GM19099 (cell line): ENCODE measurements at regions not wholly inside any gene's neighbourhood (a gene's known extent, or its start where the extent isn't known, plus 50 kb on each side); places are given as distances from the start of the nearest gene placed in this dataset.

Experiments used
- POLR2A ChIP-seq: IDR thresholded peaks from 3 replicates; pipeline ENCODE4 v1.6.1; 2011; ENCODE audit warnings: low read depth; ENCODE audit not compliant: insufficient read length; ENCODE audit errors: extremely low read depth

- no peak for TF ChIP-seq POLR2A
These were observed 343.0 kb downstream of the CD83 start for GRCh38 chr6:14460556-14460955.

DNA sequence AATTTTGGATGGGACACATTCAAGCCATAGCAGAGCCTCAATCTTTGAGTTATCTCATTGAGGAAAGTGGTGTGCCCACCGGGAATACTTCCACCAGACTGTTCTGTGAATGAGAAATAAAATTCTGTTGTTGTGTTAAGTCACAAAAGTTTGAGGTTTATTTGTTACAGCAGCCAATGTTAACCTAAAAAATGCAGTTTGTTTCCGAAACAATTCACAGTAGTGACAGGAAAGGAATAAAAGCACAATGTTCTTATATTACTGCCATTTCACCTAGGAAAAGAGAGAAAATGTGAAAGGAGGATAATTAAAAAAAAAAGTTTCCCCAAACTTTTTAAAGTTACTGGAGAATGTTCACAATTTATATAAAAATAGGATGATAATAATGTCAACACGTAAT, 344.6 kb downstream of the CD83 start:
- TF ChIP-seq POLR2A = no peak

DNA sequence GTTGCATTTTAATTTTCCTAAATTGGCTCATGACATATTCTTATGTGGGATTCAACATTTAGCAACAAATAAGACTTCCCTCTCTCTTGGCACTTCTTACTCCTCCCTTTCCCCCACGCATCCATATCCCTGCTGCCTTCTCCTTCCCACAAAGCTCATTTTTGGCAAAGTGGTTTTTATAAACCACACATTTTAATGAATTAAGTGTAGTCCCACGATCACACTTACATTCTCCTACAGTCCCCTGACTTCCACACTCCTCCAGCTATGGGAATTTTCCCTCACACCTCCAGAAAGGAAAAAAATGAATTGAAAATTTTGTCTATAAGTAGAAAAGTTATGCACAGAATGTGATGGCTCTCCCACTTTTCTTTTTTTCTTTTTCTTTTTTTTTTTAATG, 345.0 kb downstream of the CD83 start:
- TF ChIP-seq POLR2A = no peak

- TF ChIP-seq POLR2A = no peak
These were observed 345.5 kb downstream of the CD83 start for GRCh38 chr6:14463110-14463509.

DNA sequence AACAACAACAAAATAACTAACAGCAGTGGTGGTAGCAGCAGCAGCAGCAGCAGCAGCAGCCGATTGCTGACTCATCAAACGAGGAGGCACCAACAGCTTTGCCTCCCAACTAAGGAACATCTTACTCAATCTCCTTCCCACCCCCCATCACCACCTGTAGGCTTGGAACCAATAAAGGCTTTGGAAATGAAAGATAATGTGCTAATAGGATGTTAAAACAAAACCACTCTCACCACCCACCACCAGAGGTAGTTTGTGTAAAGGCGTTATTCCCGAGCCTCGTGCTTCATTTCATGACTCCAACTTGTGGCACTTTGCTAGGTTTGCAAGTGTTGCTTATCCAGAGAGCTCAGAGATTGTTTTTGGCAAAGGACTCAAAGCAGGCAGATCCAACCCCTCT, 346.5 kb downstream of the CD83 start:
- TF ChIP-seq POLR2A = no peak

- TF ChIP-seq POLR2A = no peak
These were observed 347.1 kb downstream of the CD83 start for GRCh38 chr6:14464716-14465115.

DNA sequence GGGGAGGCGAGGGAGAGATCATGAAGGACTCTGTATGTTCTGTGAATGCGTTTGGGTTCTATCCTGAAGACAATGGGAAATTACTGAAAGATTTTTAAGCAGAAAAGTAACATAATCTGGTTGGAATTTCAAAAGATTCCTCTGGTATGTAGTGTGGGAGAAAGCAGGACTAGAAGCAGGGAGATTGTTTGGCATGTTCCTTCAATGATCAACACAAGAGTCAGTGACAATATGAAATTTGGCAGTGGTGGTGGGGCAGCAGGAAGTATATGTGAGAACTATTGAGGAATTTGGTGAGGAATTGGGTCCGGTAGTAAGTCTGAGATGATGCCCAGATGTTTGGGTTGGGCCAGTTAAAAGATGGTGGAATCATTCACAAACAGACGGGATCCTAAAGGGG, 348.7 kb downstream of the CD83 start:
- TF ChIP-seq POLR2A = no peak

DNA sequence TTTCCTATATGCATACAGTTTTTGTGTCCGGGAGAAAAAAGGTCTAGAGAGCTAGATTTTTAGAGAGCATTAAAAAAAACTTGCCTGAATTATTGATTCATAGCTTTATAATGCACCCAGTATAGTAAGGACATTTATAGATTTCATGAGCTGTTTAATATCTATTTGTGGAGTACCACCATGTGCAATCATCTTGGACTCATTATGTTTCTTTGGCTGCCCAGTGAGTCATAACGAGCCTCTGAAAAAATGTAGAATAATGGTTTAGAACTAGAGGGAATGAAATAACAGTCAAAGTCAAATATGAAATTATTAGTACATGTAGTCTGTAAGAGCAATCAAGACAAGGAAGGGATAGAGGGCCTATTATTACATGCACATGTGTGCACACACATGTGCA, 350.0 kb downstream of the CD83 start:
- no peak for TF ChIP-seq POLR2A

- TF ChIP-seq POLR2A = no peak
These were observed 351.2 kb downstream of the CD83 start for GRCh38 chr6:14468647-14469321.

GRCh38 chr6:14470101-14470500, 352.5 kb downstream of the CD83 start:
- TF ChIP-seq POLR2A = no peak

DNA sequence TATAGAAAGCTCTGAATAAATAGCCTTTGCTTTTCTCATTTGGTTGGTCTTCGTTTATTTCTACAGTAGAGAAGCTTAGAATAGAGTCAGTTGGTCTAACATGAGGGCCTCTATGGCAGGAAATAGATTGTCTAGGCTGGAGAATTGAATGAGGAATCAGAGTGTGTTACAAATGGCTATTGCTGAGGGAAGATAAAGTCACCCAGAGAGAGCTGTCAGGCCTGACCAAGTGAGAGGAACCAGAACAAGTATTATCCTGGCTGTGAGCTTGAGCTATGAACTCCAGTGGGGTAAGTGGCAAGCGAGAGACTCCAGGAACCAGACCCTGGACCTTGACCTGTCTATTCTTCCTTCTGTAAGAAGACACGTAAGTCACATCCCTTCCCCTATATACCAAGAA, 353.1 kb downstream of the CD83 start:
- no peak for TF ChIP-seq POLR2A

DNA sequence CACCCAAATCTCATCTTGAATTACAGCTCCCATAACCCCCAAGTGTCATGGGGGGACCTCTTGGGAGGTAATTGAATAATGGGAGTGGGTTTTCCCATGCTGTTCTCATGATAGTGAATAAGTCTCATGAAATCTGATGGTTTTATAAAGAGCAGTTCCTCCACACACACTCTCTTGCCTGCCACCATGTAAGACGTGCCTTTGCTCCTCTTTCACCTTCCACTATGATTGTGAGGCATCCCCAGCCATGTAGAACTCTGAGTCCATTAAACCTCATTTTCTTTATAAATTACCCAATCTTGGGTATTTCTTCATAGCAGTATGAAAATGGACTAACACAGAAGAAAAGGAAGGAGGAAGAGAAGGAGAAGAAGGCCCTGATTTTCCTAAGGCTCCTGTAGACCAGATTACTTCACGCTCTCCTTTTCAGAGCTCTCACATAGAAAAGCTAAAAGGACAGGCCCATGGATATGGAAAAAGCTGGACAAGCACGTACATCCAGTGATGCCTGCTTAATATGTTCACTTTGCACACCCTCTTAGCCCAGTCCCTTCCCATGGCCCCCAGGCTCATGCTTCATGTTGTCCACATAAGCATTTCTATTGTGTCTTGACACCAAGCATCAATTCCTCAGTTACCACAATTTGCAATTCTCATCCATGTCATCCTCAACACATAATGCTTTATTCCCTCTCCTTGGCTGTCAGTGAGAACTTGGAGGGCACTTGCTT, 354.8 kb downstream of the CD83 start:
- TF ChIP-seq POLR2A = no peak

- TF ChIP-seq POLR2A = no peak
These were observed 355.4 kb downstream of the CD83 start for GRCh38 chr6:14472986-14473337.

DNA sequence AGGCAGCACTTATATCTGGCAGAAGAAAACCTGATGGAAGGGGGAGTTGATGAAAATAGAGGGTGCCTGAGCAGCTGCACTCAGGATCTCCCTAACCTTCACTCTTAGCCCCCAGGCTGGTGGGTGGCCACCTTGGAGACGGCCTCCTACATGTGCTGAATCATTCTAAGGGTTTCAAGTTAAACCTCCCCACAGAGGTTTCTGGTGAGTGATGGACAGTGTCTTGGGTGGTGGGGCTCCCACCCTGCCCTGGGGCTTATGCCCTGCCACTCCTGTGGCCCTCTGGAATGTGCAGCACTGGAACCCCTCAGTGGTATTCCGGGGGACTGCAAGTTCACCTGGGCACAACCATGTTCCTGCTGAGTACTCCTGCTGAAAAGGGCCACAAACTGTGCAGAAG, 357.2 kb downstream of the CD83 start:
- no peak for TF ChIP-seq POLR2A

DNA sequence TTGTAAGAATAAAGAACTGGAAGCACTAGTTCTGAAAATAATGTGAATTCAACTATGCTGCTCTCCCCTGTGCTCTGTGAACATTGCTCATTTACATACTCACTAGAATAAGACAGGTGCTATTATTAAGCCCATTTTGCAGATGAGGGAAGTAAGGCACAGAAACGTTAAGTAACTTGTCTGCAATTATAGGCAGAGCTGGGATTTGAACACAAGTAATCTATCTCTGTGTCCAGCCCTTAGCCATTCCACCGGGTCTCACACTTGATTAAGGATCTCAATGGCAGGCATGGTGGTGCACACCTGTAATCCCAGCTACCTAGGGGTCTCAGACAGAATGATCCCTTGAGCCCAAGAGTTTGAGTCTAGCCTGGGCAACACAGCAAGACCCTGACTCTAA, 357.7 kb downstream of the CD83 start:
- TF ChIP-seq POLR2A = no peak

DNA sequence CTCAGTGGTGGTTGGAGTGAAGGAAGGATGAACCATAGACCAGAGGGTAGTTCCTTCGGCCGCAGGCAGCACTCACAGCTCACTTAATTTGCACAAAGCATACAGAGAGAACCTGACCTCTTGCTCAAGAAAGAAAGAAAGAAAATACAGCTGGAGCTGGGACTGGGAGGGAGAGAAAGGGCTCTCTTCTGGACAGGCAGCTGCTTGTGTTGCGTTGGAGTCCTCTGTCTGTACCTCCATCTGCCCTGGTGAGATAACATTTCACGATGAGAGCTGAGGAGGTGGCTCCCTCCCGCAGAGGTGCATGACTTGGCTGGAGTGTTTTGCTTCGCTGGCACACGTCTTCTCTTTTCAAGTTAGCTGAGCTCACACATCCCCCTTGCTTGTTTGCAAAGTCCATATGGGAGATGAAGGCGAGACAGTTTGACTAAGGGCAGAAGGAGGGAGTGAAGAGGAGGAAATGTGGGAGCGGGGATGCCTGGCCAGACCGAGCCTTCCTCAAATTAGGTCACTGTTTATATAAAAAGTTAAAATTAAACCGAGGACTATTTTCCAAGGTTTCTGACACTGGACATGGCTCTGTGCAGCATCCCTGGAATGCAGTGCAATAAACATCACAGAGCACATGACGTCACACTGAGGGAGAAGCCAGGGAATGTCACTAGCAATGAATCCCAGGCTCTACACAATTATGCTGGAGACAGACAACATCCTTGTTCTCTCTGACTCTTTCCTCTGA, 359.4 kb downstream of the CD83 start:
- TF ChIP-seq POLR2A = no peak
